ENCODE measurements at regions not wholly inside any gene's neighbourhood (a gene's known extent, or its start where the extent isn't known, plus 50 kb on each side); places are given as distances from the start of the nearest gene placed in this dataset.

- Histone ChIP-seq H3K4me1 (ENCODE audit: insufficient read depth) (no peaks in the 10 kb centered on the region), H3K4me2 (no peak overlapping the region), H3F3A (replicated peaks; ENCODE audit: low read depth) (no peaks in the 10 kb centered on the region), H3K9me2 (ENCODE audit: insufficient read depth) (no peaks in the 10 kb centered on the region), H3K4me3 (no peak overlapping the region), H3K27ac (ENCODE audit: low read depth) (no peak overlapping the region), H3K79me2 (replicated peaks; ENCODE audit: insufficient read depth) (no peaks in the 10 kb centered on the region), H2AFZ (no peak overlapping the region), H3K27me3 (ENCODE audit: insufficient read depth) (no peaks in the 10 kb centered on the region), H3K36me3 (ENCODE audit: insufficient read depth) (no peaks in the 10 kb centered on the region), H4K20me1 (replicated peaks; ENCODE audit: insufficient read depth) (no peaks in the 10 kb centered on the region)
- H3K4me3 Mint-ChIP-seq = no peak overlapping the region
- no peak for TF ChIP-seq NANOG (IDR thresholded peaks at IDR 0.05; ENCODE audit: borderline replicate concordance)
- TF ChIP-seq ZNF114 (CRISPR knock-in tag; IDR thresholded peaks at IDR 0.05) = no peak
- no peak for TF ChIP-seq ZNF331 (CRISPR knock-in tag; IDR thresholded peaks at IDR 0.05; ENCODE audit: low read depth)
- TF ChIP-seq, protein P1, sequence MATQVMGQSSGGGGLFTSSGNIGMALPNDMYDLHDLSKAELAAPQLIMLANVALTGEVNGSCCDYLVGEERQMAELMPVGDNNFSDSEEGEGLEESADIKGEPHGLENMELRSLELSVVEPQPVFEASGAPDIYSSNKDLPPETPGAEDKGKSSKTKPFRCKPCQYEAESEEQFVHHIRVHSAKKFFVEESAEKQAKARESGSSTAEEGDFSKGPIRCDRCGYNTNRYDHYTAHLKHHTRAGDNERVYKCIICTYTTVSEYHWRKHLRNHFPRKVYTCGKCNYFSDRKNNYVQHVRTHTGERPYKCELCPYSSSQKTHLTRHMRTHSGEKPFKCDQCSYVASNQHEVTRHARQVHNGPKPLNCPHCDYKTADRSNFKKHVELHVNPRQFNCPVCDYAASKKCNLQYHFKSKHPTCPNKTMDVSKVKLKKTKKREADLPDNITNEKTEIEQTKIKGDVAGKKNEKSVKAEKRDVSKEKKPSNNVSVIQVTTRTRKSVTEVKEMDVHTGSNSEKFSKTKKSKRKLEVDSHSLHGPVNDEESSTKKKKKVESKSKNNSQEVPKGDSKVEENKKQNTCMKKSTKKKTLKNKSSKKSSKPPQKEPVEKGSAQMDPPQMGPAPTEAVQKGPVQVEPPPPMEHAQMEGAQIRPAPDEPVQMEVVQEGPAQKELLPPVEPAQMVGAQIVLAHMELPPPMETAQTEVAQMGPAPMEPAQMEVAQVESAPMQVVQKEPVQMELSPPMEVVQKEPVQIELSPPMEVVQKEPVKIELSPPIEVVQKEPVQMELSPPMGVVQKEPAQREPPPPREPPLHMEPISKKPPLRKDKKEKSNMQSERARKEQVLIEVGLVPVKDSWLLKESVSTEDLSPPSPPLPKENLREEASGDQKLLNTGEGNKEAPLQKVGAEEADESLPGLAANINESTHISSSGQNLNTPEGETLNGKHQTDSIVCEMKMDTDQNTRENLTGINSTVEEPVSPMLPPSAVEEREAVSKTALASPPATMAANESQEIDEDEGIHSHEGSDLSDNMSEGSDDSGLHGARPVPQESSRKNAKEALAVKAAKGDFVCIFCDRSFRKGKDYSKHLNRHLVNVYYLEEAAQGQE (IDR thresholded peaks at IDR 0.05; ENCODE audit: unreplicated experiment) = no peak
- no peak for TF ChIP-seq EZH2 (IDR thresholded peaks at IDR 0.05; ENCODE audit: low read depth, unreplicated experiment)
- TF ChIP-seq STAT1 (IDR thresholded peaks at IDR 0.05; ENCODE audit: unreplicated experiment) = no peak
- no peak for TF ChIP-seq JUNB (IDR thresholded peaks at IDR 0.05; ENCODE audit: unreplicated experiment)
- TF ChIP-seq, protein P2, sequence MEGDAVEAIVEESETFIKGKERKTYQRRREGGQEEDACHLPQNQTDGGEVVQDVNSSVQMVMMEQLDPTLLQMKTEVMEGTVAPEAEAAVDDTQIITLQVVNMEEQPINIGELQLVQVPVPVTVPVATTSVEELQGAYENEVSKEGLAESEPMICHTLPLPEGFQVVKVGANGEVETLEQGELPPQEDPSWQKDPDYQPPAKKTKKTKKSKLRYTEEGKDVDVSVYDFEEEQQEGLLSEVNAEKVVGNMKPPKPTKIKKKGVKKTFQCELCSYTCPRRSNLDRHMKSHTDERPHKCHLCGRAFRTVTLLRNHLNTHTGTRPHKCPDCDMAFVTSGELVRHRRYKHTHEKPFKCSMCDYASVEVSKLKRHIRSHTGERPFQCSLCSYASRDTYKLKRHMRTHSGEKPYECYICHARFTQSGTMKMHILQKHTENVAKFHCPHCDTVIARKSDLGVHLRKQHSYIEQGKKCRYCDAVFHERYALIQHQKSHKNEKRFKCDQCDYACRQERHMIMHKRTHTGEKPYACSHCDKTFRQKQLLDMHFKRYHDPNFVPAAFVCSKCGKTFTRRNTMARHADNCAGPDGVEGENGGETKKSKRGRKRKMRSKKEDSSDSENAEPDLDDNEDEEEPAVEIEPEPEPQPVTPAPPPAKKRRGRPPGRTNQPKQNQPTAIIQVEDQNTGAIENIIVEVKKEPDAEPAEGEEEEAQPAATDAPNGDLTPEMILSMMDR (conservative IDR thresholded peaks at IDR 0.05; ENCODE audit: low read depth in 2 of 2) = no peak
- TF ChIP-seq POLR2AphosphoS5 (IDR thresholded peaks at IDR 0.05; ENCODE audit: low read depth) = no peak
- TF ChIP-seq CREB1 (CRISPR knock-in tag; IDR thresholded peaks at IDR 0.05; ENCODE audit: low read depth) = no peak
- TF ChIP-seq EZH2phosphoT487 (IDR thresholded peaks at IDR 0.05; ENCODE audit: unreplicated experiment) = no peak
- TF ChIP-seq ETS1 (IDR thresholded peaks at IDR 0.05) = no peak
- TF ChIP-seq, protein P3, sequence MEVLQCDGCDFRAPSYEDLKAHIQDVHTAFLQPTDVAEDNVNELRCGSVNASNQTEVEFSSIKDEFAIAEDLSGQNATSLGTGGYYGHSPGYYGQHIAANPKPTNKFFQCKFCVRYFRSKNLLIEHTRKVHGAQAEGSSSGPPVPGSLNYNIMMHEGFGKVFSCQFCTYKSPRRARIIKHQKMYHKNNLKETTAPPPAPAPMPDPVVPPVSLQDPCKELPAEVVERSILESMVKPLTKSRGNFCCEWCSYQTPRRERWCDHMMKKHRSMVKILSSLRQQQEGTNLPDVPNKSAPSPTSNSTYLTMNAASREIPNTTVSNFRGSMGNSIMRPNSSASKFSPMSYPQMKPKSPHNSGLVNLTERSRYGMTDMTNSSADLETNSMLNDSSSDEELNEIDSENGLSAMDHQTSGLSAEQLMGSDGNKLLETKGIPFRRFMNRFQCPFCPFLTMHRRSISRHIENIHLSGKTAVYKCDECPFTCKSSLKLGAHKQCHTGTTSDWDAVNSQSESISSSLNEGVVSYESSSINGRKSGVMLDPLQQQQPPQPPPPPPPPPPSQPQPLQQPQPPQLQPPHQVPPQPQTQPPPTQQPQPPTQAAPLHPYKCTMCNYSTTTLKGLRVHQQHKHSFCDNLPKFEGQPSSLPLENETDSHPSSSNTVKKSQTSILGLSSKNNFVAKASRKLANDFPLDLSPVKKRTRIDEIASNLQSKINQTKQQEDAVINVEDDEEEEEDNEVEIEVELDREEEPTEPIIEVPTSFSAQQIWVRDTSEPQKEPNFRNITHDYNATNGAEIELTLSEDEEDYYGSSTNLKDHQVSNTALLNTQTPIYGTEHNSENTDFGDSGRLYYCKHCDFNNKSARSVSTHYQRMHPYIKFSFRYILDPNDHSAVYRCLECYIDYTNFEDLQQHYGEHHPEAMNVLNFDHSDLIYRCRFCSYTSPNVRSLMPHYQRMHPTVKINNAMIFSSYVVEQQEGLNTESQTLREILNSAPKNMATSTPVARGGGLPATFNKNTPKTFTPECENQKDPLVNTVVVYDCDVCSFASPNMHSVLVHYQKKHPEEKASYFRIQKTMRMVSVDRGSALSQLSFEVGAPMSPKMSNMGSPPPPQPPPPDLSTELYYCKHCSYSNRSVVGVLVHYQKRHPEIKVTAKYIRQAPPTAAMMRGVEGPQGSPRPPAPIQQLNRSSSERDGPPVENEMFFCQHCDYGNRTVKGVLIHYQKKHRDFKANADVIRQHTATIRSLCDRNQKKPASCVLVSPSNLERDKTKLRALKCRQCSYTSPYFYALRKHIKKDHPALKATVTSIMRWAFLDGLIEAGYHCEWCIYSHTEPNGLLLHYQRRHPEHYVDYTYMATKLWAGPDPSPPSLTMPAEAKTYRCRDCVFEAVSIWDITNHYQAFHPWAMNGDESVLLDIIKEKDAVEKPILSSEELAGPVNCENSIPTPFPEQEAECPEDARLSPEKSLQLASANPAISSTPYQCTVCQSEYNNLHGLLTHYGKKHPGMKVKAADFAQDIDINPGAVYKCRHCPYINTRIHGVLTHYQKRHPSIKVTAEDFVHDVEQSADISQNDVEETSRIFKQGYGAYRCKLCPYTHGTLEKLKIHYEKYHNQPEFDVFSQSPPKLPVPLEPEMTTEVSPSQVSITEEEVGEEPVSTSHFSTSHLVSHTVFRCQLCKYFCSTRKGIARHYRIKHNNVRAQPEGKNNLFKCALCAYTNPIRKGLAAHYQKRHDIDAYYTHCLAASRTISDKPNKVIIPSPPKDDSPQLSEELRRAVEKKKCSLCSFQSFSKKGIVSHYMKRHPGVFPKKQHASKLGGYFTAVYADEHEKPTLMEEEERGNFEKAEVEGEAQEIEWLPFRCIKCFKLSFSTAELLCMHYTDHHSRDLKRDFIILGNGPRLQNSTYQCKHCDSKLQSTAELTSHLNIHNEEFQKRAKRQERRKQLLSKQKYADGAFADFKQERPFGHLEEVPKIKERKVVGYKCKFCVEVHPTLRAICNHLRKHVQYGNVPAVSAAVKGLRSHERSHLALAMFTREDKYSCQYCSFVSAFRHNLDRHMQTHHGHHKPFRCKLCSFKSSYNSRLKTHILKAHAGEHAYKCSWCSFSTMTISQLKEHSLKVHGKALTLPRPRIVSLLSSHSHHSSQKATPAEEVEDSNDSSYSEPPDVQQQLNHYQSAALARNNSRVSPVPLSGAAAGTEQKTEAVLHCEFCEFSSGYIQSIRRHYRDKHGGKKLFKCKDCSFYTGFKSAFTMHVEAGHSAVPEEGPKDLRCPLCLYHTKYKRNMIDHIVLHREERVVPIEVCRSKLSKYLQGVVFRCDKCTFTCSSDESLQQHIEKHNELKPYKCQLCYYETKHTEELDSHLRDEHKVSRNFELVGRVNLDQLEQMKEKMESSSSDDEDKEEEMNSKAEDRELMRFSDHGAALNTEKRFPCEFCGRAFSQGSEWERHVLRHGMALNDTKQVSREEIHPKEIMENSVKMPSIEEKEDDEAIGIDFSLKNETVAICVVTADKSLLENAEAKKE (CRISPR knock-in tag; IDR thresholded peaks at IDR 0.05) = no peak
- H3K27ac Mint-ChIP-seq = no peak overlapping the region
- H3K4me1 Mint-ChIP-seq = 0 out of 3 replicates have a peak, but pooled peaks cover 2% of the 10 kb centered on the region
- no peak for ATAC-seq
- H3K36me3 Mint-ChIP-seq (ENCODE audit: low read depth) = no peaks in the 10 kb centered on the region
- peaks cover 2% of the 10 kb centered on the region for H3K27me3 Mint-ChIP-seq (ENCODE audit: insufficient read depth, low read depth, poor library complexity)
- H3K9me3 Mint-ChIP-seq = peaks cover 6% of the 10 kb centered on the region; the same call in 2 of the 3 replicates
- DNase-seq (ENCODE audit: low spot score) = no peak
These were observed 591.4 kb downstream of the CD109 start for GRCh38 chr6:74287441-74287840.

Data from GM23338 (cell line).